Spleen (tissue), 7 donors: ENCODE measurements at regions not wholly inside any gene's neighbourhood (a gene's known extent, or its start where the extent isn't known, plus 50 kb on each side); places are given as distances from the start of the nearest gene placed in this dataset.

Experiments
- CTCF ChIP-seq, 11 experiments: fragments of 200-600 bp in 7 of 11; fragments of 450-650 bp in 4 of 11; sonication (generic) in 4 of 11; IDR thresholded peaks in 8 of 11; conservative IDR thresholded peaks in 3 of 11; 1 replicate in 7 of 11; 2 replicates in 4 of 11; pipeline versions ENCODE4 v1.4.0 to v1.8.0; 2016 to 2021; ENCODE audit warnings: antibody characterized with exemption in 11 of 11, inconsistent platforms in 4 of 11, mild to moderate bottlenecking in 1 of 11
- POLR2A ChIP-seq, 3 donors: fragments of 450-650 bp; IDR thresholded peaks; one replicate each; pipeline ENCODE4 v1.5.1; 2017; ENCODE audit warnings: antibody characterized with exemption in 3 of 3, mild to moderate bottlenecking in 1 of 3
- donor health status: DM: no; HTN: no; CAD: no; lungs with moderate emphysema.
- donor health status: DM: no; HTN: no; CAD: no.
- donor health status: DM: no; HTN: no; CAD: no.

DNA sequence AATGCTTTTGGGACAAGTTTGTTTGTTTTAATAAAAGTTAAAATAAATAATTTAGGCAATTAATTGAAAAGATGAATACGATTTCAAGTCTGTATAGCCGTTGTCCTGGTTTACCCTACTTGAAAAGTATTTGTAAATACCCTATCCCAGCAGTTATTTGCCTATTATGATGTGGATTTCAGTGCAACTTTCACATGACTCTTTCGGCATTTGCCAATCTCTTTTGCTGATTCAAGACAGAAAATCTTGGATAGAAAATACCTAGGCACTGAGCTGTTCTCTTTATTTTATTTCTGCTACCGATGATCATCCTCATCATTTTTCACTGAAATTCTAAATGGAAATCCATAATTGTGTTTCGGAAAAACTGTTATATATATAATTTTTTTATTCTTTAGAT lies 125.9 kb upstream of the FZD8 start:
- no peak for TF ChIP-seq CTCF (IDR thresholded peaks at IDR 0.05 in 8 of 11, conservative IDR thresholded peaks at IDR 0.05 in 3 of 11)
- no peak for TF ChIP-seq POLR2A (IDR thresholded peaks at IDR 0.05)
